A549 (cell line): ENCODE measurements at regions not wholly inside any gene's neighbourhood (a gene's known extent, or its start where the extent isn't known, plus 50 kb on each side); places are given as distances from the start of the nearest gene placed in this dataset.

ENCODE experiments used
- ATAC-seq, 2 experiments: fragments of 200-7000 bp in 1 of 2; fragments of >200 bp in 1 of 2; cut with Nextera tagmentation in 1 of 2; cut with Tn5 transposase in 1 of 2; 3 replicates each; pipeline versions ENCODE4 v1.8.0 to v1.9.1; 2018 to 2020; ENCODE audit warnings: mild to moderate bottlenecking in 1 of 2, moderate library complexity in 1 of 2
- CTCF ChIA-PET: fragments of 300-600 bp; sonication (Branson Sonifier 250); formaldehyde crosslinking; extraction: SDS; loops from one replicate; lab custom pipeline; 2021; ENCODE audit warnings: antibody characterized with exemption, inconsistent platforms; lab: Yijun Ruan, JAX
- POLR2A ChIA-PET: fragments of 350-600 bp; formaldehyde crosslinking; extraction: SDS; loops from one replicate; lab custom pipeline; 2021; ENCODE audit warnings: antibody characterized with exemption, inconsistent platforms; lab: Yijun Ruan, JAX
- DNase-seq, 2 experiments: peaks; one replicate each; pipeline versions ENCODE4 v3.0.0 to v3.0.0-alpha.2; 2011 to 2016; ENCODE audit warnings: low read depth in 1 of 2, low spot score in 1 of 2
- FAIRE-seq: peaks from 2 replicates; lab custom pipeline; 2011; peaks lifted over from hg19 to GRCh38; lab: Jason Lieb, UNC
- H3K27ac ChIP-seq, 2 experiments: fragments of >200 bp; sonication (Bioruptor Twin); formaldehyde crosslinking; 3 replicates each; pipeline ENCODE4 v1.5.1; 2016 to 2017
- H3K4me1 ChIP-seq: fragments of >200 bp; sonication (Bioruptor Twin); formaldehyde crosslinking; 3 replicates; pipeline ENCODE4 v1.6.1; 2016
- H3K4me2 ChIP-seq: fragments of >200 bp; sonication (Bioruptor Twin); formaldehyde crosslinking; 3 replicates; pipeline ENCODE4 v1.6.1; 2016
- H3K4me3 ChIP-seq: fragments of >200 bp; sonication (Bioruptor Twin); formaldehyde crosslinking; 3 replicates; pipeline ENCODE4 v1.5.1; 2016
- H3K9me3 ChIP-seq: fragments of >200 bp; sonication (Bioruptor Twin); formaldehyde crosslinking; 3 replicates; pipeline ENCODE4 v1.6.1; 2016
- BHLHE40 ChIP-seq: IDR thresholded peaks from 2 replicates; pipeline ENCODE4 v1.6.1; 2012; ENCODE audit warnings: low read depth, low read length, inconsistent platforms
- EHMT2 ChIP-seq: fragments of 200-600 bp; sonication (generic); IDR thresholded peaks from 2 replicates; pipeline ENCODE4 v1.6.1; 2016; ENCODE audit warnings: antibody characterized with exemption, low read depth, mild to moderate bottlenecking, moderate library complexity
- FOSB ChIP-seq: fragments of 250-450 bp; sonication (Bioruptor Pico); IDR thresholded peaks from 2 replicates; pipeline ENCODE4 v1.5.0; 2020; ENCODE audit warnings: mild to moderate bottlenecking, moderate library complexity
- FOXS1 ChIP-seq: fragments of 250-450 bp; sonication (Bioruptor Pico); IDR thresholded peaks from 2 replicates; pipeline ENCODE4 v1.5.0; 2020; ENCODE audit warnings: mild to moderate bottlenecking, moderate library complexity
- HDAC2 ChIP-seq: fragments of 200-600 bp; sonication (generic); IDR thresholded peaks from 2 replicates; pipeline ENCODE4 v1.6.1; 2016
- HOXA7 ChIP-seq: fragments of 250-450 bp; sonication (Bioruptor Pico); IDR thresholded peaks from 2 replicates; pipeline ENCODE4 v1.5.0; 2020; ENCODE audit warnings: mild to moderate bottlenecking, moderate library complexity
- HOXB13 ChIP-seq: fragments of 250-450 bp; sonication (Bioruptor Pico); IDR thresholded peaks from 2 replicates; pipeline ENCODE4 v1.5.0; 2020; ENCODE audit warnings: low read depth, mild to moderate bottlenecking, moderate library complexity
- JUN ChIP-seq, 2 experiments: fragments of >200 bp; sonication (Bioruptor Twin); formaldehyde crosslinking; IDR thresholded peaks; 2 replicates in 1 of 2; 3 replicates in 1 of 2; pipeline ENCODE4 v1.6.1; 2016 to 2017
- JUNB ChIP-seq: fragments of >200 bp; sonication (Bioruptor Twin); formaldehyde crosslinking; IDR thresholded peaks from 2 replicates; pipeline ENCODE4 v1.6.1; 2016
- MAFK ChIP-seq: fragments of 450-650 bp; IDR thresholded peaks from 2 replicates; pipeline ENCODE4 v1.6.1; 2014; ENCODE audit not compliant: partially characterized antibody
- MYC ChIP-seq: IDR thresholded peaks from 2 replicates; pipeline ENCODE4 v1.6.1; 2012; ENCODE audit warnings: mild to moderate bottlenecking, inconsistent platforms, low read length, improper control_type of control experiment, borderline replicate concordance
- NPAS2 ChIP-seq: fragments of 250-450 bp; sonication (Bioruptor Pico); IDR thresholded peaks from 2 replicates; pipeline ENCODE4 v1.8.0; 2022; ENCODE audit warnings: mild to moderate bottlenecking, moderate library complexity, borderline replicate concordance
- POLR2A ChIP-seq: IDR thresholded peaks from 2 replicates; pipeline ENCODE4 v1.6.1; 2012; ENCODE audit warnings: mild to moderate bottlenecking, low read length
- RAD21 ChIP-seq, 2 experiments: fragments of >200 bp in 1 of 2; sonication (Bioruptor Twin) in 1 of 2; formaldehyde crosslinking in 1 of 2; IDR thresholded peaks in 1 of 2; conservative IDR thresholded peaks in 1 of 2; 2 replicates in 1 of 2; 3 replicates in 1 of 2; pipeline ENCODE4 v1.6.1; 2012 to 2018; ENCODE audit warnings: inconsistent platforms in 1 of 2
- RCOR1 ChIP-seq: fragments of 150-350 bp; IDR thresholded peaks from 2 replicates; pipeline ENCODE4 v1.6.1; 2014; ENCODE audit warnings: antibody characterized with exemption, low read length, low read depth
- RFX5 ChIP-seq: fragments of 450-650 bp; IDR thresholded peaks from 2 replicates; pipeline ENCODE4 v1.7.1; 2014; ENCODE audit warnings: antibody characterized with exemption, mild to moderate bottlenecking, moderate library complexity
- RNF2 ChIP-seq: fragments of 200-600 bp; sonication (generic); IDR thresholded peaks from 2 replicates; pipeline ENCODE4 v1.6.1; 2016; ENCODE audit warnings: low read depth, mild to moderate bottlenecking, antibody characterized with exemption, moderate library complexity, borderline replicate concordance
- SREBF2 ChIP-seq: fragments of 450-650 bp; IDR thresholded peaks from 2 replicates; pipeline ENCODE4 v1.6.1; 2014; ENCODE audit warnings: mild to moderate bottlenecking, moderate library complexity
- TFCP2L1 ChIP-seq: fragments of 250-450 bp; sonication (Bioruptor Pico); IDR thresholded peaks from 2 replicates; pipeline ENCODE4 v1.5.0; 2021; ENCODE audit warnings: mild to moderate bottlenecking
- ZNF302 ChIP-seq: fragments of 250-450 bp; sonication (Bioruptor Pico); IDR thresholded peaks from 2 replicates; pipeline ENCODE4 v1.9.0; 2021; ENCODE audit warnings: inconsistent platforms, mild to moderate bottlenecking, moderate library complexity
- whole genome bisulfite sequencing: methylation state at CpG from one replicate; pipeline ENCODE4 v1.1.6; 2017; ENCODE audit errors: missing lambda C conversion rate; 5-methylcytosine and 5-hydroxymethylcytosine counted together
- TF ChIP-seq, protein P1 (sequence below): fragments of >200 bp; sonication (Bioruptor Twin); formaldehyde crosslinking; IDR thresholded peaks from 3 replicates; pipeline ENCODE4 v1.6.1; 2016
- TF ChIP-seq, protein P2 (sequence below): fragments of 250-450 bp; sonication (Bioruptor Pico); IDR thresholded peaks from 2 replicates; pipeline ENCODE4 v1.5.0; 2021; ENCODE audit warnings: mild to moderate bottlenecking, moderate library complexity, borderline replicate concordance
- TF ChIP-seq, protein P3 (sequence below): IDR thresholded peaks from 2 replicates; pipeline ENCODE4 v1.6.1; 2012; ENCODE audit warnings: low read depth, borderline replicate concordance

DNA sequence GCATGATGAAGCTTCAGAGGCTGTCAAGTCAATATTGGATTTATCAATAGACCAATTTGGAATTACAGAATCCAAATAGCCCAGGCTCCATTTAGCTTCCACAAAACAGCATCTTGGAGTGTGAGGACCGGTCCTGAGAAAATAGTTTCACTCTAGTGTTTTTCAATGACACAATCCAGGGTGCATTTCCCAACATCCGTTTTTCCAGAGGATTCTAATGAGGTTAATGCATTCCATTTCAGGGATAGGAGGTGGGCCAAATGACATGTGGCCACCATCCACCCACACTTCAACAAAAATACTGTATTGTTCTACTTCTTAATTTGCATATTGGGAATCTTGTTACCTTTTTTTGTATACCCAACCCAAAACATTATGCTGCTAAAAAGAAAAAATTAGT is 229.8 kb upstream of the LDB2 start:
- Histone ChIP-seq H3K27ac (no peak overlapping the region), H3K4me3 (no peak overlapping the region), H3K4me2 (no peak overlapping the region), H3K4me1 (no peaks in the 10 kb centered on the region), H3K9me3 (no peaks in the 10 kb centered on the region)
- TF ChIP-seq POLR2A (no peak), FOXS1 (CRISPR knock-in tag) (no peak), RAD21 (conservative IDR thresholded peaks at IDR 0.05 in 1 of 2, IDR thresholded peaks at IDR 0.05 in 1 of 2) (no peak), JUNB (no peak)
- DNase-seq (no peak), ATAC-seq (no peak), FAIRE-seq (no peak)
- CTCF ChIA-PET = no interaction called here
- 0% methylated on average over 2 of the region's 2 CpGs for WGBS
- POLR2A ChIA-PET = no interaction called here

DNA sequence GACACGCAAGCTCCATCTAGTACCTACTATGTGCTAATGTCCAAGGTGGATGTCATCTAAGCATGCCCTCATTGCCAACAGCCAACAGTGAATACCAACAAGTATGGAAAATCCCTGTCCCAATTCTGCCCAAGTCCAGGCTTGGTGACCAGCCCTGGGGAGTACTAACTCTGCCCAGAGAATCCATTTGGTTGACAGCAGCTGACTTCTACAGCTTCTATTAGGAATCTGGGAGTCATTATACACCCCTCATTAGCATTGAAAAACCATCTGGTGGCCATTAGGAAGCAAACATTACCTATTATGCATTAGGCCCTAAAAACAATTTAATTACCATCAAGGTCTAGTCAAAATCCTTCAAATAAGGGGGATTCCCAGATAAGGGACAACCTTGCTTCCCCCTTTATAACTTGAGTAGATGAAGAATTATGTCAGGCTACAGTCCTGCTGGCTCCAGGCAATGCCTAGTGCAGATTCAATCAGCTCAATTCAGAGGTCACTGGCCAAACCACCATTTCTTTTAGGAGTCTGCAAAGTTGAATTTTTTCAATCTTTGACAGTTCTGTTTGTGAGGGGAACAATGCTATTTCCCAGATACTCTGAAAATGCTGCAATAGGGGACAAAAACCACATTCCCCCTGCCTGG is 228.0 kb upstream of the LDB2 start:
- no peaks in the 10 kb centered on the region for H3K9me3 ChIP-seq
- WGBS = 0% methylated on average over 1 of the region's 1 CpG
- CTCF ChIA-PET = no interaction called here

DNA sequence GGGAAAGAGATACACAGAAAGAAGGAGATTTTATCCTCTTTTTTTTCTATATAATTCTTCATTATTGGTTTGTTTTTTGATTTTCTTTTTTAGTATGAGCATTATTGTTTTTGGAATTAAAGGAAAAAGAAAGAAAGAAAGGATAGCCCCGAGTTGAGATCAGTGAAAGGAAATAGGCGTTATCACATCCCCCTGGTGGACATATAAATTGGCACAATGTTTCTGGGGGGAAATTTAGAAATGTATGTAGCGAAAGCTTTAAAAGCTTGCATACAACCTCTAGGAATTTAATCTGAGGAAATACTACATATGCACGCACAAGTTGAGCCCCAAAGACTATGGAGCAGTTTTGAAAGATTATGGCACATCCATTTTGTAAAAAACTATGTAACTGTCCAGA is 226.3 kb upstream of the LDB2 start:
- Histone ChIP-seq H3K4me1 (no peaks in the 10 kb centered on the region), H3K4me3 (no peak overlapping the region), H3K4me2 (no peak overlapping the region), H3K27ac (no peak overlapping the region), H3K9me3 (no peaks in the 10 kb centered on the region)
- ChIA-PET CTCF (no interaction called here), POLR2A (no interaction called here)
- TF ChIP-seq MAFK = no peak
- no peak for TF ChIP-seq RCOR1
- no peak for TF ChIP-seq MYC
- TF ChIP-seq, protein P1, sequence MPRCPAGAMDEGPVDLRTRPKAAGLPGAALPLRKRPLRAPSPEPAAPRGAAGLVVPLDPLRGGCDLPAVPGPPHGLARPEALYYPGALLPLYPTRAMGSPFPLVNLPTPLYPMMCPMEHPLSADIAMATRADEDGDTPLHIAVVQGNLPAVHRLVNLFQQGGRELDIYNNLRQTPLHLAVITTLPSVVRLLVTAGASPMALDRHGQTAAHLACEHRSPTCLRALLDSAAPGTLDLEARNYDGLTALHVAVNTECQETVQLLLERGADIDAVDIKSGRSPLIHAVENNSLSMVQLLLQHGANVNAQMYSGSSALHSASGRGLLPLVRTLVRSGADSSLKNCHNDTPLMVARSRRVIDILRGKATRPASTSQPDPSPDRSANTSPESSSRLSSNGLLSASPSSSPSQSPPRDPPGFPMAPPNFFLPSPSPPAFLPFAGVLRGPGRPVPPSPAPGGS = no peak
- no peak for TF ChIP-seq POLR2A
- no peak for TF ChIP-seq NPAS2 (CRISPR knock-in tag)
- TF ChIP-seq TFCP2L1 (CRISPR knock-in tag) = no peak
- TF ChIP-seq HDAC2 = no peak
- TF ChIP-seq SREBF2 = no peak
- TF ChIP-seq RFX5 = no peak
- TF ChIP-seq HOXA7 (CRISPR knock-in tag) = no peak
- TF ChIP-seq HOXB13 (CRISPR knock-in tag) = no peak
- no peak for TF ChIP-seq BHLHE40
- TF ChIP-seq ZNF302 (CRISPR knock-in tag) = no peak
- no peak for TF ChIP-seq FOXS1 (CRISPR knock-in tag)
- TF ChIP-seq, protein P2, sequence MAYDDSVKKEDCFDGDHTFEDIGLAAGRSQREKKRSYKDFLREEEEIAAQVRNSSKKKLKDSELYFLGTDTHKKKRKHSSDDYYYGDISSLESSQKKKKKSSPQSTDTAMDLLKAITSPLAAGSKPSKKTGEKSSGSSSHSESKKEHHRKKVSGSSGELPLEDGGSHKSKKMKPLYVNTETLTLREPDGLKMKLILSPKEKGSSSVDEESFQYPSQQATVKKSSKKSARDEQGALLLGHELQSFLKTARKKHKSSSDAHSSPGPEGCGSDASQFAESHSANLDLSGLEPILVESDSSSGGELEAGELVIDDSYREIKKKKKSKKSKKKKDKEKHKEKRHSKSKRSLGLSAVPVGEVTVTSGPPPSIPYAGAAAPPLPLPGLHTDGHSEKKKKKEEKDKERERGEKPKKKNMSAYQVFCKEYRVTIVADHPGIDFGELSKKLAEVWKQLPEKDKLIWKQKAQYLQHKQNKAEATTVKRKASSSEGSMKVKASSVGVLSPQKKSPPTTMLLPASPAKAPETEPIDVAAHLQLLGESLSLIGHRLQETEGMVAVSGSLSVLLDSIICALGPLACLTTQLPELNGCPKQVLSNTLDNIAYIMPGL (CRISPR knock-in tag) = no peak
- ATAC-seq = no peak
- 2% methylated on average over 4 of the region's 4 CpGs for WGBS
- no peak for DNase-seq
- FAIRE-seq = no peak

More for the DNA sequence above, 228.0 kb upstream of the LDB2 start:
- POLR2A ChIA-PET = no interaction called here
- Histone ChIP-seq H3K4me1 (no peaks in the 10 kb centered on the region), H3K4me2 (no peak overlapping the region), H3K4me3 (no peak overlapping the region), H3K27ac (no peak overlapping the region)
- no peak for ATAC-seq
- FAIRE-seq = no peak
- no peak for DNase-seq
- TF ChIP-seq EHMT2 = no peak
- no peak for TF ChIP-seq JUNB
- no peak for TF ChIP-seq RNF2
- TF ChIP-seq, protein P3, sequence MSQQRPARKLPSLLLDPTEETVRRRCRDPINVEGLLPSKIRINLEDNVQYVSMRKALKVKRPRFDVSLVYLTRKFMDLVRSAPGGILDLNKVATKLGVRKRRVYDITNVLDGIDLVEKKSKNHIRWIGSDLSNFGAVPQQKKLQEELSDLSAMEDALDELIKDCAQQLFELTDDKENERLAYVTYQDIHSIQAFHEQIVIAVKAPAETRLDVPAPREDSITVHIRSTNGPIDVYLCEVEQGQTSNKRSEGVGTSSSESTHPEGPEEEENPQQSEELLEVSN = no peak
- no peak for TF ChIP-seq HOXB13 (CRISPR knock-in tag)
- TF ChIP-seq FOSB (CRISPR knock-in tag) = no peak
- no peak for TF ChIP-seq JUN (IDR thresholded peaks at IDR 0.05)
